ENCODE measurements at regions not wholly inside any gene's neighbourhood (a gene's known extent, or its start where the extent isn't known, plus 50 kb on each side); places are given as distances from the start of the nearest gene placed in this dataset.
"Not testable (repeated sequence)": the region's sequence is repeated elsewhere in the genome, so short reads cannot be mapped to it uniquely, and the experiment has no call there.

DNA sequence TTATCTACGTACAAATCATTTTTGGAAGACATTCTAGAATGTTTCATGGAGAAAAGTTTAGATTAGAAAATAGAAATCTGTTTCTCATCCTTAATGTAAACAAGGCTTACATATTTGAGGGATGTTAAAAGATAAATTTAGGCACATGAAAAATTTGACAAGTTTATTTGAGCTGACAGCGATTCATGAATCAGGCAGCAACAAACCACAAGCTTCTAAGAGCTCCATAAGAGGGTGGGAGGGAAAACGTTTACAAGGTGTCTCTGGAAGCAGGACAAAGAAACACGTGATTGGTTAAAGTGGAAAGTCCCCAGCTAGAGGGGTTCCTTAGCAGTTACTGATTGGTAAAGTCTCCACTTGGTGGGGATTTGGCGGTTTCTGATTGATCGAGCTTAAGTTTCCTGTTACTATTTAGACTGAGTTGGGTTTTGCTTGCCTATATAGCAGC, 228.9 kb upstream of the PITRM1 start:
- no peak for DNase-seq

DNA sequence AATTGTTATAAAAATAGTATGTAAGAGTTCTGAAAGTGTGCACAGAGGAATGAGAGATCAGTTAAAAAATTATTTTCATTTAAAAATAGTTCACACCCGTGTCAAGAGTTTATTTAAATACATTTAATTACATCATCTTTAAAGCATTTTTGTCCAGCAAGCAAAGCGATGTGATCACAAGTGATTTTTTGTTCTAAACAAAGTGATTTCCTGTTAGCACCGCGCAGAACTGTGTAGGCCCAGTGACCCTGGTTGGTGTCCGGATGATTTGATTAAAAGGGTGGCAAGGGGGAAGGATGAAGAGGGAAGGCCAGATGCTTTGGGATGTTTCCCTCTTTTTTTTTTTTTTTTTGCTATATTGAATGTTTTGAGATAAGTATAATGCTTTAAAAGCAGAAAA, 227.8 kb upstream of the PITRM1 start:
- no peak for DNase-seq

DNA sequence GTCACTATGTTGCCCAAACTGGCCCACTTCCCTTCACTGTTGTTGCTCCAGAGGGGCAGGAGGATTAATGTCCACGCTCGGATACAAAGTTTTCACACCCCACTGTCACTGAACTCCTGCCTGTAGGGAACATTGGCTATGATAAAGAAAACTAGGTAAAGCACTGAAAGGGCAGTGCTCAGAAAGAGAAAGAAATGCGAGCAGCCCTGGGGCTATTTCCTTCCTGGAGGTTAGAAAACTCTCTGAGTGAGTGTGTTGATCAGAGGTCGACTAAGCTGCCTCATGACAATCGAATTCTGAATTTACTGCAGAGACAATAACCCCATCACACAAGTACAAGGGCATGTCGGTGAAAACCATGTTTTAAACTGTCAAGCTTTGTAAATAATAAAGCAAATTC, 227.2 kb upstream of the PITRM1 start:
- DNase-seq, result no peak

DNA sequence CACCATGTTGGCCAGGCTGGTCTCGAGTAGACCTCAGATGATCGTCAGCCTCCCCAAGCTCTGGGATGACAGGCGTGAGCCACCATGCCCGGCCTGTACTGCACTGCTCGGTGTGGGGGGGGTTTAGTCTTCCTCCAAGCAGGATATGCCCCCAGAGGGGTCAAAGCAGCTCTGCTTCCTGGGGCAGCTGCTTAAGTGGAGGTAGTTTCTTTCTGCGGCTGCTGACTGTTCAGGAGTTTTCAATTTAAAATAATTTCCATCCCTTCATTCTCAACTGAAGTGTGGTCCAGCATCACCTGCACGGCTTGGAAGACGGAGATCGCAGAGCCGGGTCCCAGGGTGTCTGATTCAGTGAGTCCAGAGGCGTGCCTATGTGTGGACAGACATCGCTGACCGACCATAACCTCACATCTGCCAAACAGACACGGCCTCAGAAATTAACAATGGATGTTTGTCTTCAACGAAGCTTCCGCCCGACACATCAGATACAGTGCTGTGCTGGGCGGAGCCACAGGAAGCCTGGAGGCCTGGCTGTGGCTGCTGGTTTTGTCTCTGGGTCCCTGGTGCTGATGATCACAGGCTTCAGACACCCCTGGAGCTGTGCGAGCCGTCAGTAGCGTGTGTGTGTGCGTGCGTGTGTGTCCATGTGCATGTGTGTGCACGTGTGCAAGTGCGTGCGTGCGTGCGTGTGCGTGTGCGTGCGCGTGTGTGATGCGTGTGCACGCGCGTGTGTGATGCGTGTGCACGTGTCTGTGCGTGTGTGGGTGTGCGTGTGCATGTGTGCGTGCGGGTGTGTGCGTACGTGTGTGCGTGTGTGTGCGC, 226.5 kb upstream of the PITRM1 start:
- DNase-seq, result no peak

DNA sequence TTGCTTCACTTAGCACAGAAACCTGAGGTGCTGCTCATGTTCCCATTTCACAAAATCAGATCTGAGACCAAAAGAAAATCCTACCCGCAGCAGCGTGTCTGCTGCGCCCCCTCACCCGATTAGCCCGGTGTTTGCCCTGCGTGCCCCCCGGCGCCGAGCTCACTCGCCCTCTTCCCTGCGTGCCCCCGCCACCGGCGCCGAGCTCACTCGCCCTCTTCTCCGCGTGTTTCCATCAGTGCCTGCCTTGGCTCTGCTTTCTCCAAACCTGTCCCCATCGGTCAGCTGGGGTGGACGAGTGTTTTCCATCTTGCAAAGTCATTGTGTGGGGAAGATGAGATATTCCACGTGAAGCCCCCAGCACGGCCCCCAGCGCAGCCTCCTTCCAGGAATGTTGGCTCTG, 225.3 kb upstream of the PITRM1 start:
- DNase-seq, result no peak

GRCh38 chr10:3397231-3397630, 224.6 kb upstream of the PITRM1 start:
- no peak for DNase-seq

- no peak for DNase-seq
Observed at GRCh38 chr10:3396116-3396515, 223.5 kb upstream of the PITRM1 start.

- DNase-seq, result no peak
Observed at GRCh38 chr10:3395458-3395861, 222.9 kb upstream of the PITRM1 start.

GRCh38 chr10:3395041-3395440, 222.5 kb upstream of the PITRM1 start:
- no peak for DNase-seq

- DNase-seq, result no peak
Observed at GRCh38 chr10:3393958-3394357, 221.4 kb upstream of the PITRM1 start.

DNA sequence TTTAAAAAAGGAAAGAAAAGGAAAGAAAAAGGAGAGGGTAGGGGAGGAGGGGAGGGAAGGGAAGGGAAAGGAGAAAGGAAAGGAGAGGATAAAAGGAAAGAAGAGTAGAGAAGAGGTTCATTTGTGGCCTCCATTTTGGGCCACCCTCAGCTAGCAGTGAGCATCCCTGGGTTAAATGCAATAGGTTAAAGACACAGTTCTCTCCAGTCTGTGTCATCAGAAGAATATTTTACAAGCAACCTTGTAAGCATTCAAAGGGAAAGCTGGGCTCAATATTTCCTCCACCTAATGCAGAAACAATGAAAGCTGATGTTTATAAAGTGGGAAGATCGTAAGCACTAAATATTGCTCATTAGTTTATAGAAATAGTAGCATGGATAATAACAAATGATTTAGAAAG, 219.1 kb upstream of the PITRM1 start:
- DNase-seq, result no peak

GRCh38 chr10:3389130-3389529, 216.5 kb upstream of the PITRM1 start:
- DNase-seq, result no peak

DNA sequence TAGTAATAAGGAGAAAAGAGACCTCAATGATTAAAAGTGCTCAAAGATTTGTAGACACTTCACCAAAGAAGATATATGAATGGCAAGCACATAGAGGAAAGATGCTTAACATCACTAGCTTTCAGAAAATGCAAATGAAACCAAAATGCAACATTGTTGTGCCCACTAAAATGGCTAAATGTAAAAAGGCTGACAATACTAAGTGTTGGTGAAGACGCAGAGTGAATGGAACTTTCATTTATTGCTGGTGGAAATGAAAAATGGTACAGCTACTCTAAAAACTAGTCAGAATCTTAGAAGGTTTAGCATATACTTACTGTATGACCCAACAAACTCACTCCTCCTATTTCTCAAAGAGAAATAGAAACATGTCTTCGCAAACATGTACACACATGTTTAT, 212.9 kb upstream of the PITRM1 start:
- DNase-seq, result no peak

GRCh38 chr10:3382092-3382491, 209.5 kb upstream of the PITRM1 start:
- DNase-seq, result no peak

GRCh38 chr10:3380406-3381050, 207.9 kb upstream of the PITRM1 start:
- no peak for DNase-seq

DNA sequence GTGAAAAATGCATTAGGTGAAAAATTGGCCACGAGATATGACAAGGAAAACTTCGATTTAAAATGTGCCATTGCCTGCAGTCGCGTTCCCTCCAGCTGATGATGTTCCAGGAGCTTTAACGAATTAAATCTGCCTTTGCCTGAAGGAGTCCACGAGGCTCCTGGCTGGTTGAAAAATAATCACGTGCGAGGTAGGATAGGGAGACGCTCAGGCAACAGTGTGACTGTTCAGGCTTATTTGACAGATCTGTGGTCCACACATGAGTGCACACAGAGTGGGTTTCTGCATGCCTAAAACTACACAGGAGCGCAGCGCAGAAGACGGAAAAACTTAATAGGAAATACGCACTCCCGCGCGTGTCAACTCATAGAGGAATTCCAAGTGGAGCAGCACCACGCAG, 204.0 kb upstream of the PITRM1 start:
- DNase-seq, result no peak

GRCh38 chr10:3375505-3375904, 202.9 kb upstream of the PITRM1 start:
- no peak for DNase-seq

DNA sequence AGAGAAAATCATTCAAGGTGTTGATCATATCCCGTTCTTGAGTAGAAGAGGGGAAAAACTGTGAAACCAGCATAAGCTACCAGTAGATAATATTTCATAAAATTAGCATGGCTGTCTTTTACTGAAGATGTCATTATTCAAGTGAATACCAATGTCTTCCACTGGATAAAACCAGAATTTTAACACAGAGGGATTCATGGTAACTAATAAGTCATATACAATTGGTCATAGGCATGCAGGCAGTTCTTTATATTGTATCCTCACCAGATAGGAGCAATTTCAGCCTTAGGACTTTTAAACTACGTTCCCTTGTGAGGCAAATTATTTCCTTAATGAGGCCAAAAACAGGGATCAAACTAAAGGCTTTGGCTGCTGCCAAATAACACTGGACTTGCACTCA, 202.3 kb upstream of the PITRM1 start:
- DNase-seq, result no peak

- not testable (repeated sequence) for DNase-seq
Observed at GRCh38 chr10:3373374-3374027, 200.9 kb upstream of the PITRM1 start.

DNA sequence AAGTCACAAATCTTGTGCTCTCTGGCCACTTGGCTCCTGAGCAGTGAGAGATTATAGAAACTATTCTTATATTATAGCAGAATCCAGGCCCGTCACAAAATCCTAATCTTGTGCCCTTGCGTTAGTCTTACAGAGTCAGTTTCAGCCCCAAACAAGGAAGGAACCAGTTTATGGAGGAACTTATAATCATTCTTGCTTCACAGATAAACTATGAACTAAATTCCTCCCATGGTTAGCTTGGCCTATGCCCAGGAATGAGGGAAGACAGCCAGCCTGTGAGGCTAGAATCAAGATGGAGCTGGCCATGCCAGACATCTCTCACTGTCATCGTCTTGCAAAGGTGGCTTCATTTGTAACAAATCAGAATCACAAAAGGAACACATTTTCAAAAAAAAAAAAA, 199.7 kb upstream of the PITRM1 start:
- DNase-seq, result no peak

- not testable (repeated sequence) for DNase-seq
Observed at GRCh38 chr10:3371624-3372023, 199.0 kb upstream of the PITRM1 start.

DNA sequence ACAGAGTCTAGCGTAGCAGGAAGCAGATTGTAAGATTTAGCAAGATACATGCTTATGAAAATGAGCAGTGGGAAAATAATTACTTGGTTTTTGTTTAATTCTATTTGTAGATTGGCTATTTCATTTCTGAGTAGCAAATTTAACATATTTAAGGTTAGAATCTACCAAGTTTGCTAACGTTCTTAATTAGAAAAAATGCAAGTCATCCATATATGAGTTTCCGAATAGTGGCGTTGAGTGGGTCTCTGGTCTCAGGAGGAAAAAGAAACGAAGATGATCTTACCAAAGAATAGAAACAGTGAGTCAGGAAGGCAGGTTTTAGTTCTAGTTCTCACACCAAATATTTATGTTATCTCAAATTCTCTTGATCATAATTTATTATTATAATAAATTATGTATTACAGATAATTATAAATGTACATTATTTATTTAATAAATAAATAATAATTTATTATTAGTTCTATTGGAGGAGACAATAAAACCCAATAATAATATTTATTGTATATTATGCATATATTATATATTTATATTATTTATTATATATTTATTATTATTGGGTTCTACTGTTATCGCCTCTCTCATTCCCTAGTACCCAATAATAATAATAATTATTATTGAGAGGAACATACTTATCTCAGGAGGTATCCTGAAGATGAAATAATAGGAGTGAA, 194.3 kb upstream of the PITRM1 start:
- no peak for DNase-seq

- DNase-seq, result no peak
Observed at GRCh38 chr10:3366043-3366442, 193.5 kb upstream of the PITRM1 start.

- no peak for DNase-seq
Observed at GRCh38 chr10:3365630-3366029, 193.0 kb upstream of the PITRM1 start.
